ENCODE measurements at regions not wholly inside any gene's neighbourhood (a gene's known extent, or its start where the extent isn't known, plus 50 kb on each side); places are given as distances from the start of the nearest gene placed in this dataset.

- no peak overlapping the region for H3K4me2 ChIP-seq (ENCODE audit: low read length)
- no peaks in the 10 kb centered on the region for H3K9me3 ChIP-seq (ENCODE audit: insufficient read depth, low read length)
- no peaks in the 10 kb centered on the region for H3K79me2 ChIP-seq (ENCODE audit: low read length)
- TF ChIP-seq, protein P1, sequence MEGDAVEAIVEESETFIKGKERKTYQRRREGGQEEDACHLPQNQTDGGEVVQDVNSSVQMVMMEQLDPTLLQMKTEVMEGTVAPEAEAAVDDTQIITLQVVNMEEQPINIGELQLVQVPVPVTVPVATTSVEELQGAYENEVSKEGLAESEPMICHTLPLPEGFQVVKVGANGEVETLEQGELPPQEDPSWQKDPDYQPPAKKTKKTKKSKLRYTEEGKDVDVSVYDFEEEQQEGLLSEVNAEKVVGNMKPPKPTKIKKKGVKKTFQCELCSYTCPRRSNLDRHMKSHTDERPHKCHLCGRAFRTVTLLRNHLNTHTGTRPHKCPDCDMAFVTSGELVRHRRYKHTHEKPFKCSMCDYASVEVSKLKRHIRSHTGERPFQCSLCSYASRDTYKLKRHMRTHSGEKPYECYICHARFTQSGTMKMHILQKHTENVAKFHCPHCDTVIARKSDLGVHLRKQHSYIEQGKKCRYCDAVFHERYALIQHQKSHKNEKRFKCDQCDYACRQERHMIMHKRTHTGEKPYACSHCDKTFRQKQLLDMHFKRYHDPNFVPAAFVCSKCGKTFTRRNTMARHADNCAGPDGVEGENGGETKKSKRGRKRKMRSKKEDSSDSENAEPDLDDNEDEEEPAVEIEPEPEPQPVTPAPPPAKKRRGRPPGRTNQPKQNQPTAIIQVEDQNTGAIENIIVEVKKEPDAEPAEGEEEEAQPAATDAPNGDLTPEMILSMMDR (IDR thresholded peaks at IDR 0.05; ENCODE audit: low read depth, low read length) = no peak
- TF ChIP-seq EZH2phosphoT487 (IDR thresholded peaks at IDR 0.05; ENCODE audit: low read depth) = no peak
- H3K36me3 ChIP-seq (replicated peaks; ENCODE audit: low read depth, low read length) = no peaks in the 10 kb centered on the region
- H3K27me3 ChIP-seq (ENCODE audit: low read depth, low read length) = no peaks in the 10 kb centered on the region
- no peaks in the 10 kb centered on the region for H3K4me1 ChIP-seq (ENCODE audit: low read length)
- no peak overlapping the region for H3K27ac ChIP-seq (ENCODE audit: low read length)
- no peak overlapping the region for H2AFZ ChIP-seq (ENCODE audit: low read depth, low read length)
- no peaks in the 10 kb centered on the region for H4K20me1 ChIP-seq (ENCODE audit: insufficient read depth, low read length)
- H3K4me3 ChIP-seq (ENCODE audit: low read length) = no peak overlapping the region
- no peak overlapping the region for H3K9ac ChIP-seq (ENCODE audit: low read length)
Measured at GRCh38 chr2:198720266-198720665, 737.5 kb downstream of the SATB2 start.

- H3K36me3 ChIP-seq (replicated peaks; ENCODE audit: low read depth, low read length) = no peaks in the 10 kb centered on the region
- H3K9ac ChIP-seq (ENCODE audit: low read length) = no peak overlapping the region
- H3K79me2 ChIP-seq (ENCODE audit: low read length) = no peaks in the 10 kb centered on the region
- no peaks in the 10 kb centered on the region for H4K20me1 ChIP-seq (ENCODE audit: insufficient read depth, low read length)
- H3K27me3 ChIP-seq (ENCODE audit: low read depth, low read length) = no peaks in the 10 kb centered on the region
- H3K27ac ChIP-seq (ENCODE audit: low read length) = no peak overlapping the region
- H2AFZ ChIP-seq (ENCODE audit: low read depth, low read length) = no peak overlapping the region
- H3K4me1 ChIP-seq (ENCODE audit: low read length) = no peaks in the 10 kb centered on the region
- TF ChIP-seq, protein P1 (IDR thresholded peaks at IDR 0.05; ENCODE audit: low read depth, low read length) = no peak
- TF ChIP-seq EZH2phosphoT487 (IDR thresholded peaks at IDR 0.05; ENCODE audit: low read depth) = no peak
- no peaks in the 10 kb centered on the region for H3K9me3 ChIP-seq (ENCODE audit: insufficient read depth, low read length)
- no peak overlapping the region for H3K4me2 ChIP-seq (ENCODE audit: low read length)
- H3K4me3 ChIP-seq (ENCODE audit: low read length) = no peak overlapping the region
Measured at GRCh38 chr2:198717451-198717850, 740.3 kb downstream of the SATB2 start.

- H2AFZ ChIP-seq (ENCODE audit: low read depth, low read length) = no peak overlapping the region; the same call in 1 of the 2 replicates
- no peaks in the 10 kb centered on the region for H3K36me3 ChIP-seq (replicated peaks; ENCODE audit: low read depth, low read length)
- no peaks in the 10 kb centered on the region for H3K79me2 ChIP-seq (ENCODE audit: low read length)
- no peak overlapping the region for H3K4me3 ChIP-seq (ENCODE audit: low read length)
- H3K9me3 ChIP-seq (ENCODE audit: insufficient read depth, low read length) = no peaks in the 10 kb centered on the region
- TF ChIP-seq, protein P1 (IDR thresholded peaks at IDR 0.05; ENCODE audit: low read depth, low read length) = no peak
- TF ChIP-seq EZH2phosphoT487 (IDR thresholded peaks at IDR 0.05; ENCODE audit: low read depth) = no peak
- H3K9ac ChIP-seq (ENCODE audit: low read length) = no peak overlapping the region
- H4K20me1 ChIP-seq (ENCODE audit: insufficient read depth, low read length) = no peaks in the 10 kb centered on the region
- H3K4me2 ChIP-seq (ENCODE audit: low read length) = no peak overlapping the region
- no peaks in the 10 kb centered on the region for H3K27me3 ChIP-seq (ENCODE audit: low read depth, low read length)
- H3K27ac ChIP-seq (ENCODE audit: low read length) = no peak overlapping the region
- no peaks in the 10 kb centered on the region for H3K4me1 ChIP-seq (ENCODE audit: low read length)
Measured at GRCh38 chr2:198715302-198715835, 742.4 kb downstream of the SATB2 start.

DNA sequence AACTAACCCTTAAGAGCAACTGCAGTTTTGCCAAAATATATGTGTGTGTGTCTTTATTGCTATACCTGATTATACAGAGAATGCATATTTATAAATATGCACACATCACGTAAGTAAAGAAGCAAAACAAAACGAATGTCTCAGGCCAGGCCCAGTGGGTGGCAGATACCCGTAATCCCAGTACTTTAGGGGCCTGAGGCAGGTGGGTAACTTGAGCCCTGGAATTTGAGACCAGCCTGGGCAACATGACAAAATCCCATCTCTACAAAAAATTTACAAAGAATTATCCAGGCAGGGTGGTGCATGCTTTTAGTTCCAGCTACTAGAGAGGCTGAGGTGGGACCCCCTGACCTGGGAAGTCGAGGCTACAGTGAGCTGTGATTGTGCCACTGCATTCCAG lies 745.3 kb downstream of the SATB2 start:
- H3K4me1 ChIP-seq (ENCODE audit: low read length) = no peaks in the 10 kb centered on the region
- H2AFZ ChIP-seq (ENCODE audit: low read depth, low read length) = no peak overlapping the region
- no peaks in the 10 kb centered on the region for H3K36me3 ChIP-seq (replicated peaks; ENCODE audit: low read depth, low read length)
- no peaks in the 10 kb centered on the region for H3K27me3 ChIP-seq (ENCODE audit: low read depth, low read length)
- H4K20me1 ChIP-seq (ENCODE audit: insufficient read depth, low read length) = no peaks in the 10 kb centered on the region
- H3K79me2 ChIP-seq (ENCODE audit: low read length) = no peaks in the 10 kb centered on the region
- H3K9me3 ChIP-seq (ENCODE audit: insufficient read depth, low read length) = no peaks in the 10 kb centered on the region
- TF ChIP-seq, protein P1 (IDR thresholded peaks at IDR 0.05; ENCODE audit: low read depth, low read length) = no peak
- no peak for TF ChIP-seq EZH2phosphoT487 (IDR thresholded peaks at IDR 0.05; ENCODE audit: low read depth)
- no peak overlapping the region for H3K9ac ChIP-seq (ENCODE audit: low read length)
- H3K4me3 ChIP-seq (ENCODE audit: low read length) = no peak overlapping the region
- no peak overlapping the region for H3K4me2 ChIP-seq (ENCODE audit: low read length)
- H3K27ac ChIP-seq (ENCODE audit: low read length) = no peak overlapping the region

Measured in OCI-LY3 (cell line).